T47D (cell line): ENCODE measurements at regions not wholly inside any gene's neighbourhood (a gene's known extent, or its start where the extent isn't known, plus 50 kb on each side); places are given as distances from the start of the nearest gene placed in this dataset.
"Not testable (repeated sequence)": the region's sequence is repeated elsewhere in the genome, so short reads cannot be mapped to it uniquely, and the experiment has no call there.

ENCODE experiments used
- DNase-seq, 2 experiments: peaks; one replicate each; pipeline versions ENCODE4 v3.0.0 to v3.0.0-alpha.2; 2011 to 2012; ENCODE audit warnings: low read depth in 1 of 2, low spot score in 1 of 2
- JUND ChIP-seq: IDR thresholded peaks from 2 replicates; pipeline ENCODE4 v1.6.1; 2012; ENCODE audit warnings: low read depth
- in situ Hi-C: cut with HindIII; loops from 2 replicates; pipeline ENCODE4 v1.10.0; 2016; ENCODE audit warnings: low sequenced_read_pairs, low pct_unique_long_range_greater_than_20kb

- no peak for DNase-seq
- TF ChIP-seq JUND = no peak
- in situ Hi-C loops = no loop called here
Observed at GRCh38 chr19:28603453-28603852, 609.5 kb downstream of the UQCRFS1 start.

- in situ Hi-C loops = no loop called here
- DNase-seq = no peak
- no peak for TF ChIP-seq JUND
Observed at GRCh38 chr19:28602675-28603298, 610.2 kb downstream of the UQCRFS1 start.

- in situ Hi-C loops = no loop called here
- DNase-seq = no peak
- TF ChIP-seq JUND = no peak
Observed at GRCh38 chr19:28601723-28602440, 611.1 kb downstream of the UQCRFS1 start.

- in situ Hi-C loops = no loop called here
- no peak for DNase-seq
- no peak for TF ChIP-seq JUND
Observed at GRCh38 chr19:28598861-28599260, 614.1 kb downstream of the UQCRFS1 start.

GRCh38 chr19:28596561-28597071 is 616.3 kb downstream of the UQCRFS1 start:
- in situ Hi-C loops = no loop called here
- DNase-seq = no peak
- TF ChIP-seq JUND = no peak

GRCh38 chr19:28595722-28596480 is 617.0 kb downstream of the UQCRFS1 start:
- no peak for DNase-seq
- in situ Hi-C loops = no loop called here

GRCh38 chr19:28594737-28595136 is 618.2 kb downstream of the UQCRFS1 start:
- no peak for DNase-seq
- no peak for TF ChIP-seq JUND
- in situ Hi-C loops = no loop called here

More at GRCh38 chr19:28595722-28596480, 617.0 kb downstream of the UQCRFS1 start:
- TF ChIP-seq JUND = no peak

GRCh38 chr19:28589991-28590411 is 623.0 kb downstream of the UQCRFS1 start:
- in situ Hi-C loops, DNase-seq: not testable (repeated sequence)

GRCh38 chr19:28586474-28586873 is 626.5 kb downstream of the UQCRFS1 start:
- DNase-seq = no peak
- in situ Hi-C loops = no loop called here
- no peak for TF ChIP-seq JUND

GRCh38 chr19:28585796-28586195 is 627.2 kb downstream of the UQCRFS1 start:
- no peak for DNase-seq
- in situ Hi-C loops = no loop called here
- TF ChIP-seq JUND = no peak

GRCh38 chr19:28583713-28584112 is 629.2 kb downstream of the UQCRFS1 start:
- no peak for DNase-seq
- in situ Hi-C loops = no loop called here
- no peak for TF ChIP-seq JUND

- no peak for DNase-seq
- no peak for TF ChIP-seq JUND
- in situ Hi-C loops = no loop called here
Observed at GRCh38 chr19:28583242-28583641, 629.7 kb downstream of the UQCRFS1 start.

GRCh38 chr19:28582796-28583195 is 630.2 kb downstream of the UQCRFS1 start:
- in situ Hi-C loops = no loop called here
- TF ChIP-seq JUND = no peak

More at GRCh38 chr19:28582796-28583195, 630.2 kb downstream of the UQCRFS1 start:
- no peak for DNase-seq
